CD4-positive, alpha-beta memory T cell (primary cell): ENCODE measurements at regions not wholly inside any gene's neighbourhood (a gene's known extent, or its start where the extent isn't known, plus 50 kb on each side); places are given as distances from the start of the nearest gene placed in this dataset.

ENCODE experiments used
- CTCF ChIA-PET: fragments of 350-600 bp; sonication (Branson Sonifier 250); formaldehyde crosslinking; loops from one replicate; lab custom pipeline; 2021; ENCODE audit warnings: inconsistent platforms; ENCODE audit not compliant: partially characterized antibody; lab: Charles Lee
- POLR2A ChIA-PET: fragments of 350-600 bp; sonication (Branson Sonifier 250); formaldehyde crosslinking; loops from one replicate; lab custom pipeline; 2021; ENCODE audit not compliant: partially characterized antibody; lab: Charles Lee
- DNase-seq, 5 donors: peaks; one replicate each; pipeline versions ENCODE4 v3.0.0 to v3.0.0-alpha.2; 2020 to 2022; ENCODE audit warnings: mixed read lengths in 1 of 5
- H3K27ac ChIP-seq: one replicate; pipeline ENCODE4 v1.7.0; 2013; ENCODE audit warnings: low read depth, low read length
- H3K27me3 ChIP-seq: 2 replicates; pipeline ENCODE4 v1.7.0; 2013; ENCODE audit warnings: mild to moderate bottlenecking, low read length, moderate library complexity; ENCODE audit not compliant: insufficient read depth
- H3K36me3 ChIP-seq: 2 replicates; pipeline ENCODE4 v1.7.0; 2013; ENCODE audit warnings: mild to moderate bottlenecking, low read length, moderate library complexity; ENCODE audit not compliant: insufficient read depth
- H3K4me1 ChIP-seq: 2 replicates; pipeline ENCODE4 v1.7.0; 2013; ENCODE audit warnings: mild to moderate bottlenecking, low read length, moderate library complexity; ENCODE audit not compliant: insufficient read depth
- H3K4me3 ChIP-seq, 2 donors: one replicate each; pipeline ENCODE4 v1.7.0; 2013; ENCODE audit warnings: low read length in 2 of 2, mild to moderate bottlenecking in 1 of 2
- H3K9me3 ChIP-seq, 2 donors: one replicate each; pipeline ENCODE4 v1.7.0; 2013; ENCODE audit warnings: low read length in 2 of 2, control low read depth in 1 of 2; ENCODE audit not compliant: control insufficient read depth in 1 of 2
- H3K27ac Mint-ChIP-seq, 7 donors: one replicate each; pipeline ENCODE4 v1.8.0; 2020 to 2021; ENCODE audit warnings: mixed read lengths in 7 of 7, mild to moderate bottlenecking in 6 of 7, inconsistent platforms in 3 of 7, moderate library complexity in 3 of 7
- H3K27me3 Mint-ChIP-seq, 2 donors: one replicate each; pipeline ENCODE4 v1.8.0; 2020 to 2021; ENCODE audit warnings: mixed read lengths in 2 of 2
- H3K36me3 Mint-ChIP-seq, 2 donors: one replicate each; pipeline ENCODE4 v1.8.0; 2020 to 2021; ENCODE audit warnings: mixed read lengths in 2 of 2, inconsistent platforms in 1 of 2, mild to moderate bottlenecking in 1 of 2
- H3K4me1 Mint-ChIP-seq, 4 donors: one replicate each; pipeline ENCODE4 v1.8.0; 2020 to 2021; ENCODE audit warnings: mixed read lengths in 4 of 4, mild to moderate bottlenecking in 1 of 4
- H3K4me3 Mint-ChIP-seq, 8 donors: one replicate each; pipeline ENCODE4 v1.8.0; 2020 to 2021; ENCODE audit warnings: mixed read lengths in 8 of 8, mild to moderate bottlenecking in 7 of 8, moderate library complexity in 6 of 8, inconsistent platforms in 3 of 8
- H3K9me3 Mint-ChIP-seq, 8 donors: one replicate each; pipeline ENCODE4 v1.8.0; 2020 to 2021; ENCODE audit warnings: mixed read lengths in 8 of 8, mild to moderate bottlenecking in 5 of 8, inconsistent platforms in 3 of 8, moderate library complexity in 1 of 8
- intact Hi-C: fragments of 100-400 bp; cut with micrococcal nuclease; formaldehyde crosslinking; loops from one replicate; pipeline ENCODE4 v1.15.1; 2023

DNA sequence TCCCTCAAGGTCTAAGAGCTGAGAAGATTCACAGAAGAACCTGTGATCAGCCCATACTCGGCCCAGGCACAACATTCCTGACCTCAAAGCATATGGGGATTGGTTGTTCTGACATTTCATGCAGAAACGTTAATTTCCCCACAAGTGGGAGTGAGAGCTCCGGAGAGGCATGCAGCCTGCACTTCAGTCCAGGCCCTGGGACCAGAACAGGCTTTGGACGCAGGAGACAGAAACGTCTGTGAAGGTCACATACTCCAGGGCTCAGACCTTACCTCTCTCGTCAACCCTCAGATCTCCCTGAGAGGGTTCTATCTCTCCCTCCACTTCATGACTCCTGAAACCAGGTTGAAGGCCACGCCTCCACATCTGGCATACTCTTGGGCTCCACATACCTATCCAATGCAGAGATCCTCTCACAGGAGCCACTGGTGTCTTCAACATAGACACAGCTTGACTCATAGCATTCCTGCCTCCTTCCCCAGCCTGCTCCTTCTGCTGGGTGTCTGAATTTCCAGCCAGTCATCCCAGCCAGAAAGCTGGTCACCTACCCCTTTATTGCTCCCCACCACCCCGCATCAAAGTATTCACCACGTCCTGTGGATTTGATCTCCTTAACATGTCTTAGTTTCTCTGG is 149.2 kb downstream of the OMA1 start:
- H3K27ac Mint-ChIP-seq, result no peak overlapping the region
- POLR2A ChIA-PET, result no interaction called here

DNA sequence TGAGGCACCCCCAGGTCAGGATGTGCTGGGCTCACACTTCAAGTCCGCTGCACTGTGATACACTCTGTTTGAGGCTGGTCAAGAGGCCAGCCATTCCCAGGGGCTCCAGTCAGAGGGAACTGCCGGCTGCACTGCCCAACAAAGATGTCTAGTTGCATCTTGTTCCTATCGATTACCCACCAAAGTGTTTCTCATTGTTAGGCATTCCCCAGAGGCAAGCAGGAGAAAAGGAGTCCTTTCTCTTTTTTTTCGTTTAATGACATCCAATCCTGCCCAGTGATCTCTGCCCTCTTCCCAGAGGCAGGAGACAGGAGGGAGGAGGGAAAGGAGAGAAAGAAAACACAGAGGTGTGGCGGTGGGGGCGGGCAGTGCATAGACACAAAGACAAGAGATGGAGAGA is 150.4 kb downstream of the OMA1 start:
- Histone ChIP-seq H3K36me3 (no peaks in the 10 kb centered on the region), H3K27ac (no peak overlapping the region)

More for the DNA sequence above, 149.2 kb downstream of the OMA1 start:
- H3K36me3 ChIP-seq, result no peaks in the 10 kb centered on the region
- intact Hi-C loops, result no loop called here
- no peak for DNase-seq
- no peaks in the 10 kb centered on the region for H3K36me3 Mint-ChIP-seq
- H3K4me1 ChIP-seq, result peaks cover 4% of the 10 kb centered on the region
- H3K9me3 Mint-ChIP-seq, result no peaks in the 10 kb centered on the region
- no peak overlapping the region for H3K27ac ChIP-seq
- CTCF ChIA-PET, result no interaction called here
- no peaks in the 10 kb centered on the region for H3K27me3 ChIP-seq
- H3K9me3 ChIP-seq, result no peaks in the 10 kb centered on the region
- H3K4me1 Mint-ChIP-seq, result no peaks in the 10 kb centered on the region
- H3K27me3 Mint-ChIP-seq, result peaks cover 0 to 2% of the 10 kb centered on the region in 2 donors
- no peak overlapping the region for H3K4me3 Mint-ChIP-seq
- no peak overlapping the region for H3K4me3 ChIP-seq

DNA sequence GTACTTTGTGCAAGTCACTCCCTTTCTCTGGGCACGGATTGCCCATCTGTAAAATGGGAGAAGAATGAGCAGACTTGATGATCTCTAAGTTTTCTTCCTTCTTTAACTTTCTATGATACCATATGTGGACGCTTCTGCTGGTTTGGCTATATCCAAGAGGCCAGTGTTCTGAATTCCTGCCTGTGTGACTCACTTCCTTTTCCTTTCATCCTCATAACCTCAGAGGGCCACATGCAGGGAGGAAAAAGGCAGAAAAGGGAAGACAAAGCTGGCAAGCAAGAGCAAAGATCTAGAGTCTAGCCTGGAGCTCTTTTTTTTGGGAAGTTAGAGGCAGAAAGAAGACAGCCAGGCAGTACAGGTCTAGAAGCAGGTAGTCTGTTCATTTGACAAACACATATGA is 151.2 kb downstream of the OMA1 start:
- H3K4me3 Mint-ChIP-seq, result no peak overlapping the region
- Histone ChIP-seq H3K4me1 (peaks cover 5% of the 10 kb centered on the region), H3K36me3 (no peaks in the 10 kb centered on the region), H3K9me3 (no peaks in the 10 kb centered on the region), H3K27ac (no peak overlapping the region), H3K27me3 (no peaks in the 10 kb centered on the region), H3K4me3 (no peak overlapping the region)
- intact Hi-C loops, result no loop called here
- H3K27me3 Mint-ChIP-seq, result peaks cover 0 to 1% of the 10 kb centered on the region in 2 donors
- H3K4me1 Mint-ChIP-seq, result no peaks in the 10 kb centered on the region
- POLR2A ChIA-PET, result no interaction called here
- no peak for DNase-seq
- CTCF ChIA-PET, result no interaction called here
- no peaks in the 10 kb centered on the region for H3K36me3 Mint-ChIP-seq
- no peaks in the 10 kb centered on the region for H3K9me3 Mint-ChIP-seq
- H3K27ac Mint-ChIP-seq, result no peak overlapping the region

More for the DNA sequence above, 150.4 kb downstream of the OMA1 start:
- Mint-ChIP-seq H3K27ac (no peak overlapping the region), H3K9me3 (no peaks in the 10 kb centered on the region), H3K27me3 (peaks cover 0 to 1% of the 10 kb centered on the region in 2 donors), H3K36me3 (no peaks in the 10 kb centered on the region), H3K4me3 (no peak overlapping the region), H3K4me1 (no peaks in the 10 kb centered on the region)
- no peaks in the 10 kb centered on the region for H3K27me3 ChIP-seq
- intact Hi-C loops, result no loop called here
- no peak for DNase-seq
- H3K4me1 ChIP-seq, result peaks cover 5% of the 10 kb centered on the region
- ChIA-PET POLR2A (no interaction called here), CTCF (no interaction called here)
- no peak overlapping the region for H3K4me3 ChIP-seq
- H3K9me3 ChIP-seq, result no peaks in the 10 kb centered on the region

DNA sequence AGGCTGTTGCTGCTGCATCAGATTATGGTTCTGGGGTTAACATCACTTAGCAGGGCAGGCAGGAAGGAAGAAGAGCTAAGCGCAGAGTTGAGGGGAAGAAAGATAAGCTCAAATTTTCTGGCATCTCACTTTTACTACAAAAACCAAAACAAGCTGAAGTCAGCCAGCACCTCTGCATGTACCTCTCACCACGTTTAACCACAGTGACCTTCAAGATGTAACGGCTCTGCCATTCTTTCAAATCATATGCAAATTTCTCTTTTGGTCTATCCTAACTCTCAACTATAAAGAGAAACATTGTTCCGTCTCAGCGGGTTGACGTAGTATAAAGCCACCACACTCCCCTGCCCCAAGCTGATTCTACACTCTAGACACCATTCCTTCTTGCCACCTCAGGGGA is 154.4 kb downstream of the OMA1 start:
- intact Hi-C loops, result no loop called here
- POLR2A ChIA-PET, result no interaction called here
- Mint-ChIP-seq H3K4me1 (no peaks in the 10 kb centered on the region), H3K4me3 (no peak overlapping the region), H3K27me3 (peaks cover 0 to 1% of the 10 kb centered on the region in 2 donors), H3K9me3 (no peaks in the 10 kb centered on the region), H3K27ac (no peak overlapping the region), H3K36me3 (no peaks in the 10 kb centered on the region)
- H3K36me3 ChIP-seq, result no peaks in the 10 kb centered on the region
- H3K27me3 ChIP-seq, result no peaks in the 10 kb centered on the region
- peaks cover 5% of the 10 kb centered on the region for H3K4me1 ChIP-seq
- DNase-seq, result peak in 2 of 5 donors; percentile 3 to 4
- no peak overlapping the region for H3K4me3 ChIP-seq
- no peak overlapping the region for H3K27ac ChIP-seq
- H3K9me3 ChIP-seq, result no peaks in the 10 kb centered on the region
- CTCF ChIA-PET, result interaction anchor here (1.2 kb wide), 1 partner anchor 12 kb away, joined by 4 read pairs; no protein-coding TSS in a partner anchor

DNA sequence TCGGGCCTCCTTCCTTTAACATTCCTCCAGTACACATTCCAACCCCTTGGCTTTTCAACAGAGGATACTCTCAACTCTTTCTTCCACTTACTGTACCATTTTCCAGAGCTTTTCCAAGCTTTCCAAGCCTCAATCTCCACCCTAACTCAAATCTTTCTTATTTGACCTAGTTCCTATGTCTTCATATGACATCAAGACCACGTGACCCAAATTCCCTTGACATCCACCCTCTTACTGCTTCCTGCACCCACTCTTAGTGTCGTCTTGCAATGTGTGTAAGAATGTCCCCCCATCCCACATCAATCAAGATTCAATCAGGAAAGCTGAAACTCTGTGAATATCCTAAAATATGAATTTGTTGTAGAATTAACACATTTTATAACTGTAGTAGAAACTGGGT is 155.0 kb downstream of the OMA1 start:
- H3K27ac Mint-ChIP-seq, result no peak overlapping the region
- Histone ChIP-seq H3K9me3 (no peaks in the 10 kb centered on the region), H3K27me3 (no peaks in the 10 kb centered on the region), H3K27ac (no peak overlapping the region), H3K4me3 (no peak overlapping the region), H3K4me1 (peaks cover 5% of the 10 kb centered on the region), H3K36me3 (no peaks in the 10 kb centered on the region)
- no peaks in the 10 kb centered on the region for H3K9me3 Mint-ChIP-seq
- ChIA-PET CTCF (interaction anchor here (1.2 kb wide), 1 partner anchor 13 kb away, joined by 4 read pairs; no protein-coding TSS in a partner anchor), POLR2A (no interaction called here)
- H3K36me3 Mint-ChIP-seq, result no peaks in the 10 kb centered on the region
- intact Hi-C loops, result no loop called here
- H3K4me1 Mint-ChIP-seq, result no peaks in the 10 kb centered on the region
- H3K4me3 Mint-ChIP-seq, result no peak overlapping the region
- DNase-seq, result no peak
- H3K27me3 Mint-ChIP-seq, result peaks cover 0 to under 1% of the 10 kb centered on the region in 2 donors

DNA sequence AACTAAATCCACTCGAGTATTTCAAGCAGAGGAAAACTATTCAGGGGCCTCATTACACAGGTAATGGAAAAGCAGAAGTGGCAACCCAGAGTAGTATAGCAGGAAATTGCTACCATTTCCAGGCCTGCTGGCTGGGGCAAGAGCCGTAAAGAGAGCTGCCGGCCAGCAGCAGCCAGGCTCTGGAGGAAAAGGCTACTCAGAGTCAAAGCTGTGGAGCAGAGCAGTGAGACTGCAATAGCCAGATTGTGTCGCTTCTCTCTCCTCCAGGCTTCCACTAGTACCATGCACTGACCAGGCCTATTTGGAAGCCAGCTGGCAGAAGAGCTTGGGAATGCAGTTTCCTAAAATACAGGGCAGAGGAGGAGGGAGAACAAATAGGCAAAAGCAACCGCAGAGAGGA is 155.5 kb downstream of the OMA1 start:
- Histone ChIP-seq H3K4me3 (no peak overlapping the region), H3K36me3 (no peaks in the 10 kb centered on the region), H3K4me1 (peaks cover 5% of the 10 kb centered on the region), H3K27ac (no peak overlapping the region), H3K27me3 (no peaks in the 10 kb centered on the region), H3K9me3 (no peaks in the 10 kb centered on the region)
- no peak for DNase-seq
- Mint-ChIP-seq H3K4me1 (no peaks in the 10 kb centered on the region), H3K27ac (no peak overlapping the region), H3K36me3 (peaks cover 0 to 1% of the 10 kb centered on the region in 2 donors), H3K9me3 (no peaks in the 10 kb centered on the region), H3K4me3 (no peak overlapping the region), H3K27me3 (no peaks in the 10 kb centered on the region)
- CTCF ChIA-PET, result no interaction called here
- intact Hi-C loops, result no loop called here
- POLR2A ChIA-PET, result no interaction called here

DNA sequence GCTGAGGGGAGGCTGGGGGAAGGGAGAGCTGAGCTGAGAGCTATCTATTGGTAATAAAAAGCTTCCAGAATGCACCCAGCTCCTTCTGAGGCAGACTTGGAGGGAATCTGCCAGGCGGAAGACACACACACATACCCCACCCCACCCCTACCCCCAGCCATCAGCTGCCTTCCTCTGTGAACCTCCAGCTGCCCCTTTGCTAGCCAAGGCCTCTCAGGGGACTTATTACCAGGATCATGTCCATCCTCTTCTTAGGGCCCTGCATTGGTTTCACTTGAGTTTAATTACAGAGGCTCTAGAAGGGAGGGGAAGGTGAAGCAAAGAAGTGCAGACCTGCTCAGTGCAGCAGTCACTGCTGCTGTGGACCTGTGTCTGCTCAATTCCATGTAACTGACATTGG is 156.4 kb downstream of the OMA1 start:
- H3K9me3 Mint-ChIP-seq, result no peaks in the 10 kb centered on the region
- ChIA-PET POLR2A (no interaction called here), CTCF (no interaction called here)
- no peaks in the 10 kb centered on the region for H3K27me3 ChIP-seq
- no peak overlapping the region for H3K27ac Mint-ChIP-seq
- H3K27ac ChIP-seq, result no peak overlapping the region
- no peak overlapping the region for H3K4me3 Mint-ChIP-seq
- no peak for DNase-seq
- no peaks in the 10 kb centered on the region for H3K27me3 Mint-ChIP-seq
- intact Hi-C loops, result no loop called here
- H3K4me3 ChIP-seq, result no peak overlapping the region
- peaks cover 0 to 3% (median 0%) of the 10 kb centered on the region in 4 donors for H3K4me1 Mint-ChIP-seq
- H3K9me3 ChIP-seq, result no peaks in the 10 kb centered on the region
- H3K4me1 ChIP-seq, result peaks cover 5% of the 10 kb centered on the region
- no peaks in the 10 kb centered on the region for H3K36me3 ChIP-seq
- peaks cover 0 to 1% of the 10 kb centered on the region in 2 donors for H3K36me3 Mint-ChIP-seq
